HG03097 (cell line): ENCODE measurements at regions not wholly inside any gene's neighbourhood (a gene's known extent, or its start where the extent isn't known, plus 50 kb on each side); places are given as distances from the start of the nearest gene placed in this dataset.
"Not testable (repeated sequence)": the region's sequence is repeated elsewhere in the genome, so short reads cannot be mapped to it uniquely, and the experiment has no call there.

Experiments
- ATAC-seq: cut with Tn5 transposase; IDR thresholded peaks from one replicate; pipeline ENCODE4 v1.9.1; 2021; ENCODE audit not compliant: unreplicated experiment, low FRiP score

- ATAC-seq = no peak
Measured at GRCh38 chr4:137960371-137961050, 281.6 kb downstream of the SLC7A11 start.

- no peak for ATAC-seq
Measured at GRCh38 chr4:137957806-137958205, 284.3 kb downstream of the SLC7A11 start.

GRCh38 chr4:137956256-137956655, 285.9 kb downstream of the SLC7A11 start:
- no peak for ATAC-seq

DNA sequence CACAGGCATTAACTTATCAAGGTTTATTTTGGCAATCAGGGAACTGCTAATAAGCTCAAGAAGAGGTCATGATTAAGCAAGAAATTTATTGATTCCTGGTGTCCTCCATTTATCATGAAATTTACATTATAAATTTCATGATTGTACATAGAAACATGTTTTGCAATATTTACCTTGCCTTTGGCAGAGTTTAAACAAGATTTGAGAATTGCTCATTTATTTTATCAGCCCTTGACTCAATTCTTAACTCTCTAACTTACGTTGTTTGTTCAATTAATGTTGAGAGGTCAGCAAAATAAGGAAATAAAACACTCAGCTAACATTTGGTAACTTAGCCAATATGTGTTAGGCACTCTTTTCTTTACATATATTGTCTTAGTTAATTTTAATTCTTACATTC, 286.6 kb downstream of the SLC7A11 start:
- ATAC-seq = no peak

DNA sequence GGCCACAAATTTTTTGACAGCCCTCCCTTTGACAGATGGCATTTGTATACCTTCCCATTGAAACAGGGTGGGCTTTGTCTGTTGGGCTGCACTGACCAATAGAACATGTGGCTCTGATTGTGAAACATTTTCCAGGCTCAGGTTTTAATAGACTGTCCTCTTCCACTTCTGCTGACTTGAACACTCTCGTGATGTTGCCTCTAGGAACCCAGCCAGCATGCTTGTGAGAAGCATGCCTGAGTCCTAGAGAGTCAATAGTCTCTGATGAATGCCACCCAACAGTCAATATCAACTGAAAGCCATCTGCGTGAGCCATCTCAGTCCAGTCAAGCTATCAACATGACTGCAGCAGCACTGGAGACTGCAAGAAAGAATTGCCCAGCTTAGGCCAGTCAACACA, 290.0 kb downstream of the SLC7A11 start:
- ATAC-seq = no peak

- ATAC-seq = no peak
Measured at GRCh38 chr4:137950286-137950685, 291.9 kb downstream of the SLC7A11 start.

DNA sequence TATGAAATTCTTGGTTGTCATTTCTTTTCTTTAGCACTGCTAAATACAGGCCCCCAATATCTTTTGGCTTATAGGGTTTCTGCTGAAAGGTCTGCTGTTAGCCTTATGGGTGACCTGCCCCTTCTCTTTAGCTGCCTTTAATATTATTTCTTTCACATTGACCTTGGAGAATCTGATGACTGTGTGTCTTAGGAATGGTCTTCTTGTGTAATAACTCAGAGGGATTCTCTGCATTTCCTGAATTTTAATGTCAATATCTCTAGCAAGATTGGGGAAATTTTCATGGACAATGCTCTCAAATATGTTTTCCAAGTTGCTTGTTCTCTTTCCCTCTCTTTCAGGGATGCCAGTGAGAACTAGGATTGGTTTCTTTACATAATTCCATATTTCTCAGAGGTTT, 292.4 kb downstream of the SLC7A11 start:
- no peak for ATAC-seq

- no peak for ATAC-seq
Measured at GRCh38 chr4:137946453-137947174, 295.5 kb downstream of the SLC7A11 start.

DNA sequence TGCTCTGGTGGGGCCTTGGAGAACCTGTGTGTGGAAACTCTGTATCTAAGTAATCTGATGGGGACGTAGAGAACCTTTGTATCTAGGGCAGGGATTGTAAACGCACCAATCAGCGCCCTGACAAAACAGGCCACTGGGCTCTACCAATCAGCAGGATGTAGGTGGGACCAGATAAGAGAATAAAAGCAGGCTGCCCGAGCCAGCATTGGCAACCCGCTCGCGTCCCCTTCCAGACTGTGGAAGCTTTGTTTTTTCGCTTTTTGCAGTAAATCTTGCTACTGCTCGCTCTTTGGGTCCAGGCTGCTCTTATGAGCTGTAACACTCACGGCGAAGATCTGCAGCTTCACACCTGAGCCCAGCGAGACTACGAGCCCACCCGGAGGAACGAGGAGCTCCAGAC, 299.3 kb downstream of the SLC7A11 start:
- not testable (repeated sequence) for ATAC-seq

DNA sequence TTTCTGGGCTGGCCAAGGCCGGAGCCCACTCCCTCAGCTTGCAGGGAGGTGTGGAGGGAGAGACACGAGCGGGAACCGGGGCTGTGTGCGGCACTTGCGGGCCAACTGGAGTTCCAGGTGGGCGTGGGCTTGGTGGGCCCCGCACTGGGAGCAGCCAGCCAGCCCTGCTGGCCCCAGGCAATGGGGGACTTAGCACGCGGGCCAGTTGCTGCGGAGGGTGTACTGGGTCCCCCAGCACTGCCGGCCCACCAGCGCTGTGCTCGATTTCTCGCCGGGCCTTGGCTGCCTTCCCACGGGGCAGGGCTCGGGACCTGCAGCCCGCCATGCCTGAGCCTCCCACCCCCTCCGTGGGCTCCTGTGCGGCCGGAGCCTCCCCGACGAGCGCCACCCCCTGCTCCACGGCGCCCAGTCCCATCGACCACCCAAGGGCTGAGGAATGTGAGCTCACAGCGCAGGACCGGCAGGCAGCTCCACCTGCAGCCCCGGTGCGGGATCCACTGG, 300.1 kb downstream of the SLC7A11 start:
- ATAC-seq = not testable (repeated sequence)

- no peak for ATAC-seq
Measured at GRCh38 chr4:137934911-137935310, 307.2 kb downstream of the SLC7A11 start.

GRCh38 chr4:137934046-137934445, 308.1 kb downstream of the SLC7A11 start:
- ATAC-seq = no peak

DNA sequence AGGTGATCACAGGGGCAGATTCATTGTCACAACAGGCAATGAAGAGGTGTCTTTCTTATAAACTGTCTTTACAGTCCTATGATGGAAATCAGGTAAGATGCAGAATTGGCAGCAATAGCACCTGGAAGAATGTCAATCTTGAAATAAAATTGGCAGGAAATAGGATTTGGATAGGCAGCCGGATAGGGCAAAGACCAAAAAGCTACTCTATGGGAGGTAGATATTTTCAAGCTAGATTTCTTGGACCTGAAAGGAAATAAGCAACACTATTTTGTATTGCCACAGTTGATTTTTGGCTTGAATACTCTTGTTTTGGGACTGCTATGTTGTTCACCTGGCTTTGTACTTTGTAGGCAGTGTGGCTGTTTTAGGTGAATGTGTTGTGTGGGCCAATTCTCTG, 314.2 kb downstream of the SLC7A11 start:
- ATAC-seq = no peak

DNA sequence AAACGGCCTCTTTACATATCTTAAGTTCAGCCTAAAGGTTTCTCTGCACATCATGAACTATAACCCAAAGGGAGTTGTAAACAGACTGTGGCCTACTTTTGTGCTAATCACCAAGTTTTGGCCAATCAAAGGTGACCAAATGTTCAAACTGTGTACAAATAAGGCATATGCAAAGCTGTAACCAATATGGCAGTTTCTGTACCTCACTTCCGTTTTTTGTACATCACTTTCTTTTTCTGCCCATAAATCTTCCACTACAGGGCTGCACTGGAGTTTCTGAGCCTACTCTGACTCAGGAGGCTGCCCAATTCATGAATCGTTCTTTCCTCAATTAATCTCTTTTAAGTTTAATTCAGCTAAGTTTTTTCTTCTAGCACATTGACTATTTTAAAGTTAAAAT, 318.7 kb downstream of the SLC7A11 start:
- no peak for ATAC-seq

- ATAC-seq = no peak
Measured at GRCh38 chr4:137922721-137923120, 319.4 kb downstream of the SLC7A11 start.

DNA sequence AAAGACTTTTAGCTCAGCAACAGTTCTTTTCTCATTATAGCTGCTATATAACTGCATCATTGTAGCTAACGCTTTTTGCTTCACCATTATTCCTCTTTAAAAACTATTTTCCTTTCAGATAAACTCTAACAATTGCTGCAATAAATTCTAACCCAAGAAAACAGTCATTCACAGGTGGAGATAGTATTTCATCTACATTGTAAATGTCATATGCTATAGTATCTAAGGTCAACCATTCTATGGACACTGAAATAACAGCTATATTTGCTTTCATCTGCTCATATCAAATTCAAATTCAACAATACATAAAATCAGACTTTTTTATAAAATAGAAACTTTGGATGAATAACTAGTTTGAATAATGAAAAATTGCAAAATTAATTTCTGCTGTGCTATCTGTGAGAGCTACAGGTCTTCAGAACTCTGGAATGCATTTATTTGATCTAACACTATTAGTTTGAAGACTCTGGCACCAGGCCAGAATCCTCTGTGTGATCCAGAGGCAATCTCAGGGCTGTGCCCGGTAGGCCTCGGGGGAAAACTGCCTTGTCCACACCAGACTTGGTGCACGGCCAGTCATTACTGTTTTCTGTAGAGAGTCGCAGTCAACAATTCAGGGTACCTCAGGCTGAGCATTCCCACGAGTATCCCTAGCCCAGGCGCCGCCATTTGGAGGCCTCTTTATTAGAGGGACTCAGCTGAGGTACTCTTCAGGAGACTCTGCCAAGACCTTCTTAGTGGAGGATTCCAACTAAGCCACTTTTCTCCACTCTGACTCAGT, 332.4 kb downstream of the SLC7A11 start:
- ATAC-seq = no peak

GRCh38 chr4:137905930-137906329, 336.2 kb downstream of the SLC7A11 start:
- no peak for ATAC-seq

DNA sequence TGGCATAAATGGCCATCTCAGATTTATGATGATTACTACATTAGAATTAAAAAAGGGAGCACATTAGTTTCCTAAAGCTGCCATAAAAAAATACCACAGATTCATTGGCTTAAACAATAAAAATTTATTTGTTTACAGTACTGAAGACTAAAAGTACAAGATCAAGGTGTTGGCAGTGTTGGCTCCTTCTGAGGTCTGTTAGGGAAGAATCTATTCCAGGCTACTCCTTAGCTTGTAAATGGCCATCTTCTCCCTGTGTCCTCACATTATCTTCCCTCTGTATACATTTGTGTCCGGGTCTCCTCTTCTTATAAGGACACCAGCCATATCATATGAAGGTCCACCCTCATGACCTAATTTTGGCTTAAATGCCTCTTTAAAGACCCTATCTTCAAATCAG, 341.0 kb downstream of the SLC7A11 start:
- no peak for ATAC-seq

DNA sequence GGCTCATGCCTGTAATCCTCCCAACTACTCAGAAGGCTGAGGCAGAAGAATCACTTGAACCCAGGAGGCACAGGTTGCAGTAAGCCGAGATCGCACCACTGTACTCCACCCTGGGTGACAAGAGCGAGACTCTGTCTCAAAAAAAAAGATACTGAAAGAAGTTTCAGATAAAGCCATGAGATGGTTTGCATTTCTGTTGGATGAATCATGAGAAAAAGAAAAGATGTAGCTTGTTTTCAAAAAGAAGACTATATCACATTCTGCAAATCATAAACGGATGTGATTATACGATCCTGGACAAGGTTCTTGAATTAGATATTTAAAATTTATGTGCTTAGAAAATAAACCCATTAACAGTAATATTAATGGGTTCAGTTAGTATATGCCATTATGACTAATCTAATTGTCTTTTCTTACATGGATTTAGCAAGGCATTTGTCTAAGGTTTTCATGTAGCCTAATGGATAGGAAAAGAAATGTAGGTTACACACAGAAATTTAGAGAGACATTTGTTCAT, 345.9 kb downstream of the SLC7A11 start:
- no peak for ATAC-seq

GRCh38 chr4:137895515-137895914, 346.6 kb downstream of the SLC7A11 start:
- ATAC-seq = not testable (repeated sequence)

DNA sequence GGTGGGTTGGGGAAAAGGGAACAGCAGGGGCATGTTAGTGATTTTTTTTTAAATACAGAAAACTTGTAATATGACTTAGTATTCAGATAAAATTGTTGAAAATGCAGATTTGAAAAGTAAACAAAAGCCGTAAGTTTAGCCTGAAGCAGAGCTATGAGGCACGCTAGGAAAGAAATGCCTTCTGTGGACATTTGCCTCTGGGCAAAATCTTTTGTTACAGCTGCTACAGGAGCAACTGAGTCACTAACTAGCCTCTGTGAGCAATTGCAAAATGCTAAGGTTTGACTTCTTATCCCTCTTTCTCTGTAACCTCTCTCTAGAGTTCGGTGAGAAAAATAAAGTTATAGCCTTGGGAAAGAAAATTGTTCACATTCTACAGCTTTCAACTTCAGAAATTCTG, 350.0 kb downstream of the SLC7A11 start:
- no peak for ATAC-seq
